ENCODE measurements at regions not wholly inside any gene's neighbourhood (a gene's known extent, or its start where the extent isn't known, plus 50 kb on each side); places are given as distances from the start of the nearest gene placed in this dataset.

- H3K9me3 Mint-ChIP-seq (ENCODE audit: unreplicated experiment) = no peaks in the 10 kb centered on the region
- DNase-seq = no peak
- H3K27ac Mint-ChIP-seq (ENCODE audit: unreplicated experiment) = no peak overlapping the region
- H3K36me3 Mint-ChIP-seq (ENCODE audit: unreplicated experiment) = no peaks in the 10 kb centered on the region
- peak; percentile 52 for TF ChIP-seq CTCF (IDR thresholded peaks at IDR 0.05; ENCODE audit: partially characterized antibody, unreplicated experiment)
- no peaks in the 10 kb centered on the region for H3K4me1 Mint-ChIP-seq (ENCODE audit: low read depth, unreplicated experiment)
- no peaks in the 10 kb centered on the region for H3K27me3 Mint-ChIP-seq (ENCODE audit: unreplicated experiment)
- no peak overlapping the region for H3K4me3 Mint-ChIP-seq (ENCODE audit: unreplicated experiment)
Observed at GRCh38 chr6:53437557-53438202, 88.9 kb upstream of the ELOVL5 start.

GRCh38 chr6:53436526-53437303, 88.0 kb upstream of the ELOVL5 start:
- Mint-ChIP-seq H3K27ac (ENCODE audit: unreplicated experiment) (no peak overlapping the region), H3K4me3 (ENCODE audit: unreplicated experiment) (no peak overlapping the region), H3K4me1 (ENCODE audit: low read depth, unreplicated experiment) (no peaks in the 10 kb centered on the region), H3K36me3 (ENCODE audit: unreplicated experiment) (no peaks in the 10 kb centered on the region), H3K27me3 (ENCODE audit: unreplicated experiment) (no peaks in the 10 kb centered on the region), H3K9me3 (ENCODE audit: unreplicated experiment) (no peaks in the 10 kb centered on the region)
- DNase-seq = no peak
- TF ChIP-seq CTCF (IDR thresholded peaks at IDR 0.05; ENCODE audit: partially characterized antibody, unreplicated experiment) = no peak

GRCh38 chr6:53433951-53434285, 85.2 kb upstream of the ELOVL5 start:
- Mint-ChIP-seq H3K4me3 (ENCODE audit: unreplicated experiment) (no peak overlapping the region), H3K4me1 (ENCODE audit: low read depth, unreplicated experiment) (no peaks in the 10 kb centered on the region), H3K9me3 (ENCODE audit: unreplicated experiment) (no peaks in the 10 kb centered on the region), H3K27ac (ENCODE audit: unreplicated experiment) (no peak overlapping the region), H3K27me3 (ENCODE audit: unreplicated experiment) (no peaks in the 10 kb centered on the region), H3K36me3 (ENCODE audit: unreplicated experiment) (no peaks in the 10 kb centered on the region)
- DNase-seq = no peak
- no peak for TF ChIP-seq CTCF (IDR thresholded peaks at IDR 0.05; ENCODE audit: partially characterized antibody, unreplicated experiment)

GRCh38 chr6:53433261-53433950, 84.7 kb upstream of the ELOVL5 start:
- H3K36me3 Mint-ChIP-seq (ENCODE audit: unreplicated experiment) = no peaks in the 10 kb centered on the region
- H3K4me3 Mint-ChIP-seq (ENCODE audit: unreplicated experiment) = no peak overlapping the region
- no peak for DNase-seq
- no peak overlapping the region for H3K27ac Mint-ChIP-seq (ENCODE audit: unreplicated experiment)
- no peaks in the 10 kb centered on the region for H3K9me3 Mint-ChIP-seq (ENCODE audit: unreplicated experiment)
- H3K27me3 Mint-ChIP-seq (ENCODE audit: unreplicated experiment) = no peaks in the 10 kb centered on the region
- no peak for TF ChIP-seq CTCF (IDR thresholded peaks at IDR 0.05; ENCODE audit: partially characterized antibody, unreplicated experiment)
- no peaks in the 10 kb centered on the region for H3K4me1 Mint-ChIP-seq (ENCODE audit: low read depth, unreplicated experiment)

Measured in glutamatergic neuron (in vitro differentiated cells).